NCI-H2227 (cell line): ENCODE measurements at regions not wholly inside any gene's neighbourhood (a gene's known extent, or its start where the extent isn't known, plus 50 kb on each side); places are given as distances from the start of the nearest gene placed in this dataset.
"Not testable (repeated sequence)": the region's sequence is repeated elsewhere in the genome, so short reads cannot be mapped to it uniquely, and the experiment has no call there.

ENCODE experiments used
- DNase-seq: peaks from one replicate; lab custom pipeline; 2025; ENCODE audit not compliant: unreplicated experiment; lab: John Stamatoyannopoulos, UW

DNA sequence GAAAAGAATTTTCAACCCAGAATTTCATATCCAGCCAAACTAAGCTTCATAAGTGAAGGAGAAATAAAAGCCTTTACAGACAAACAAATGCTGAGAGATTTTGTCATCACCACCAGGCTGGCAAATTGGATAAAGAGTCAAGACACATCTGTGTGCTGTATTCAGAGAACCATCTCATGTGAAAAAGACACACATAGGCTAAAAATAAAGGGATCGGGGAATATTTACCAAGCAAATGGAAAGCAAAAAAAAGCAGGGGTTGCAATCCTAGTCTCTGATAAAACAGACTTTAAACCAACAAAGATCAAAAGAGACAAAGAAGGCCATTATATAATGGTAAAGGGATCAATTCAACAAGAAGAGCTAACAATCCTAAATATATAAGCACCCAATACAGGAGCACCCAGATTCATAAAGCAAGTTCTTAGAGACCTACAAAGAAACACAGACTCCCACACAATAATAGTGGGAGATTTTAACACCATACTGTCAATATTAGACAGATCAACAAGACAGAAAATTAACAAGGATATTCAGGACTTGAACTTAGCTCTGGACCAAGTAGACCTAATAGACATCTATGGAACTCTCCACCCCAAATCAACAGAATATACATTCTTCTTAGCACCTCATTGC, 55.9 kb upstream of the ACSM6 start:
- DNase-seq, result not testable (repeated sequence)

GRCh38 chr10:95134490-95134889, 59.5 kb upstream of the ACSM6 start:
- no peak for DNase-seq

DNA sequence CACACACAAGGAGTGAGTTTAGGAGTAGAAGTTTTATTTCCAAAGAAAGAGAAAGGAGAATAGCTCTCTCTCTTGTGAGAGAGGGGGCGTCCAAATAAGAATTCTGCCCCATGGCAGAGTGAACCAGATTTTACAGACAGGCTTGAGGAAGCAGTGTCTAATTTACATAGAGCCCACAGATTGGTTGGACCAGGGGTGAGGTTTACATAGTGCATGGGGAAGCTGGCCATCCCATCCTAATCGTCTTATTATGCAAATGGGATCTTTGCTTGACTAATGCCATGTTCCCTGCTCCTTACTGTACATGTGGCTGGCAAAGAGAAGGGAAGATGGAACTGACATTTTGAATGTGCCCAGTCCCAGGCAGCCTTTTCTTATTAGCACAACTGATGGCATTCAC, 60.0 kb upstream of the ACSM6 start:
- no peak for DNase-seq

- peak; percentile 9 for DNase-seq
Observed at GRCh38 chr10:95133016-95133752, 60.9 kb upstream of the ACSM6 start.

DNA sequence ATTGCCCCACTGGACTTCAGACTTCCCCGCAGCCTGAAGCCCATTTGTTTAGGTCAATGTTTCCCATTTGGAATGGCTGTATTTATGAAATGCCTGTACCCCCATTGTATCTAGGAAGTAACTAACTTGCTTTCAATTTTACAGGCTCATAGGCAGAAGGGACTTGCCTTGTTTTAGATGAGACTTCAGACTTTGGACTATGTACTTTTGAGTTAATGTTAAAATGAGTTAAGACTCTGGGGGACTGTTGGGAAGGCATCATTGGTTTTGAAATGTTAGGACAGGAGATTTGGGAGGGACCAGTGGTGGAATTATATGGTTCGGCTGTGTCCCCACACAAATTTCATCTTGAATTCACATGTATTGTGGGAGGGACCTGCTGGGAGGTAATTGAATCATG, 61.1 kb upstream of the CYP2C8 start:
- DNase-seq, result not testable (repeated sequence)

DNA sequence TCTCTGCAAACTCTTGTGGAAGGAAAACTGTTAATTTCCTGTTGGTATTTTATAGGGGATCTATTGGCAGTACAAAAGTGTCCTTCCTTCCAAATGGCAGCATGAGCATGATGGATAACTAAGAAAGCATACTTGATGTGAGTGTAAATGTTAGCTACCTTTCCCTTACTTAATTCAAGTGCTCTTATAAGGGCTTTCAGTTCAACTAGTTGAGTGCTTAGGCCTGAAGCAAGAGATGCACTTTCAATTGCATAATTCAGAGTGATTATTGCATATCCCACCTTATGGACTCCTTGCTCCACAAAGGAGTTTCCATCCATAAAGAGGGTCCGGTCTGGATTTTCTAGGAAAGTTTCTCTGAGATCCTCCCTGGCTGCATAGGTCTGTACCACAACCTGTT, 56.3 kb upstream of the CYP2C8 start:
- no peak for DNase-seq

GRCh38 chr10:95122736-95123135, 53.4 kb upstream of the CYP2C8 start:
- DNase-seq, result no peak

DNA sequence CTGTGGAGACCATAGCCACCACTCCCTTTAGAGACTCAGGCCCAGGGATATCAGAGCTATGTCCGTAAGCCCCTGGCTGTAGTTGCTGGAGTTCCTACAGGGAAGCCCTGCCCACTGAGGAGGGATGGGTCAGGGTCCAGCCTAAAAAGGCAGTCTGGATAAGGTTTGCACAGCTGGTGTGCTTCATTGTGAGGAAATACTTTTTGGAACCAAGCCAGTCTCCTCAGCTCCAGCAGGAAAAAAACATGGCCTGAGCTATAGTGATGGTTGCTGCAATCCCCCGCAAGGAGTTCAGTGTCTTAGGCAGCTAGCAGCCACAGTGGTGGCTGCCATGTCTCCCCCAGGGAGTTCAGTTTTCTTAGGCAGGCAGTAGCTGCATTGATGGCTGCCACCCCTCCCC, 52.6 kb upstream of the CYP2C8 start:
- DNase-seq, result no peak
